ENCODE measurements at regions not wholly inside any gene's neighbourhood (a gene's known extent, or its start where the extent isn't known, plus 50 kb on each side); places are given as distances from the start of the nearest gene placed in this dataset.
"Not testable (repeated sequence)": the region's sequence is repeated elsewhere in the genome, so short reads cannot be mapped to it uniquely, and the experiment has no call there.

DNA sequence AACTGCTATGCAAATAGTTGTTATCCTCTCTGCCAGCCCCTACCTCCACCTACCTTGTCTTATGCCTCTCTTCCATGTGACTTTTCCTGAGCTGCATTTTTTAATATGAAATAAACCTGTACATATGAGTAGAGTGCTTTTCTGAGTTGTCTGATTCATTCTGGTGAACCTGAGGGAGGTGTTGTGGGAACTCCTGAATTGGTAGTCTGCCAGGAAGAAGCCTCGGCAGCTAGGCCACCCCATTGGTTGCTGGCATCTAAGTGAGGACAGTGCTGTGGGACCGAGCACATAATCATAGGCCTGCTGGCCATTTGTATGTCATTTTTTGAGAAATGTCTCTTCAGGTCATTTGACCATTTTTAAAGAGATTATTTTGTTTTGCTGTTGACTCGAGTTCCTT, 1146.8 kb downstream of the UQCRFS1 start:
- no peak for DNase-seq (ENCODE audit: extremely low read depth, low read depth)
- TF ChIP-seq, protein P1, sequence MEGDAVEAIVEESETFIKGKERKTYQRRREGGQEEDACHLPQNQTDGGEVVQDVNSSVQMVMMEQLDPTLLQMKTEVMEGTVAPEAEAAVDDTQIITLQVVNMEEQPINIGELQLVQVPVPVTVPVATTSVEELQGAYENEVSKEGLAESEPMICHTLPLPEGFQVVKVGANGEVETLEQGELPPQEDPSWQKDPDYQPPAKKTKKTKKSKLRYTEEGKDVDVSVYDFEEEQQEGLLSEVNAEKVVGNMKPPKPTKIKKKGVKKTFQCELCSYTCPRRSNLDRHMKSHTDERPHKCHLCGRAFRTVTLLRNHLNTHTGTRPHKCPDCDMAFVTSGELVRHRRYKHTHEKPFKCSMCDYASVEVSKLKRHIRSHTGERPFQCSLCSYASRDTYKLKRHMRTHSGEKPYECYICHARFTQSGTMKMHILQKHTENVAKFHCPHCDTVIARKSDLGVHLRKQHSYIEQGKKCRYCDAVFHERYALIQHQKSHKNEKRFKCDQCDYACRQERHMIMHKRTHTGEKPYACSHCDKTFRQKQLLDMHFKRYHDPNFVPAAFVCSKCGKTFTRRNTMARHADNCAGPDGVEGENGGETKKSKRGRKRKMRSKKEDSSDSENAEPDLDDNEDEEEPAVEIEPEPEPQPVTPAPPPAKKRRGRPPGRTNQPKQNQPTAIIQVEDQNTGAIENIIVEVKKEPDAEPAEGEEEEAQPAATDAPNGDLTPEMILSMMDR (IDR thresholded peaks at IDR 0.05; ENCODE audit: low read depth, low read length, missing control alignments), result no peak
- H3K4me3 ChIP-seq (replicated peaks; ENCODE audit: low read depth, low read length), result no peak overlapping the region

DNA sequence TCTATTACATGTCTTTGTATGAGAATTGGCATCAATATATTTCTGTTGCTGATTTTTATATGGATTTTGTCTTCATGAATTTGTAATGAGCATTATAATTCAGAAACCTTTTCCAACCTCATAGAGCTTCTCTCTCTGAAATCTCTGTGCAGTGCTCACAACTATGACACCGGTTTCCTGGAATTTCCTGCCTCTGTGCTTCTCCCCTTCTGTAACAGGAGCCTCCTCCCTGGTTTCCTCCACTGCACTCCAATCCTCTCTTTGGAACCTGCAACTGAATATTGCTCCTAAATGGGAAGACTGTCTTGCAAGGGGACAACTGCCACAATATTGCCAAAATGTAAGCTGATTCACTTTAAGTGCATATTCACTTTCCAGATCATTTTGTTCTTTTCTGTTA, 1147.9 kb downstream of the UQCRFS1 start:
- TF ChIP-seq, protein P1 (IDR thresholded peaks at IDR 0.05; ENCODE audit: low read depth, low read length, missing control alignments), result no peak
- H3K4me3 ChIP-seq (replicated peaks; ENCODE audit: low read depth, low read length), result no peak overlapping the region
- DNase-seq (ENCODE audit: extremely low read depth, low read depth), result no peak

- DNase-seq (ENCODE audit: extremely low read depth, low read depth), result no peak
- no peak overlapping the region for H3K4me3 ChIP-seq (replicated peaks; ENCODE audit: low read depth, low read length)
- TF ChIP-seq, protein P1 (IDR thresholded peaks at IDR 0.05; ENCODE audit: low read depth, low read length, missing control alignments), result no peak
Measured at GRCh38 chr19:28063702-28064101, 1149.2 kb downstream of the UQCRFS1 start.

- TF ChIP-seq, protein P1 (IDR thresholded peaks at IDR 0.05; ENCODE audit: low read depth, low read length, missing control alignments), result no peak
- H3K4me3 ChIP-seq (replicated peaks; ENCODE audit: low read depth, low read length), result no peak overlapping the region
- DNase-seq (ENCODE audit: extremely low read depth, low read depth), result no peak
Measured at GRCh38 chr19:28061111-28061510, 1151.8 kb downstream of the UQCRFS1 start.

DNA sequence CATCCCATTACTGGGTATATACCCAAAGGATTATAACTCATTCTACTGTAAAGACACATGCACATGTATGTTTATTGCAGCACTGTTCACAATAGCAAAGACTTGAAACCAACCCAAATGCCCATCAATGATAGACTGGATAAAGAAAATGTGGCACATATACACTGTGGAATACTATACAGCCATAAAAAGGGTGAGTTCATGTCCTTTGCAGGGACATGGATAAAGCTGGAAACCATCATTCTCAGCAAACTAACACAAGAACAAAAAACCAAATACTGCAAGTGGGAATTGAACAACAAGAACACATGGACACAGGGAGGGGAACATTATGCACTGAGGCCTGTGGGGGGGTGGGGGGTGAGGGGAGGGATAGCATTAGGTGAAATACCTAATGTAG, 1155.9 kb downstream of the UQCRFS1 start:
- DNase-seq (ENCODE audit: extremely low read depth, low read depth); H3K4me3 ChIP-seq (replicated peaks; ENCODE audit: low read depth, low read length): not testable (repeated sequence)

DNA sequence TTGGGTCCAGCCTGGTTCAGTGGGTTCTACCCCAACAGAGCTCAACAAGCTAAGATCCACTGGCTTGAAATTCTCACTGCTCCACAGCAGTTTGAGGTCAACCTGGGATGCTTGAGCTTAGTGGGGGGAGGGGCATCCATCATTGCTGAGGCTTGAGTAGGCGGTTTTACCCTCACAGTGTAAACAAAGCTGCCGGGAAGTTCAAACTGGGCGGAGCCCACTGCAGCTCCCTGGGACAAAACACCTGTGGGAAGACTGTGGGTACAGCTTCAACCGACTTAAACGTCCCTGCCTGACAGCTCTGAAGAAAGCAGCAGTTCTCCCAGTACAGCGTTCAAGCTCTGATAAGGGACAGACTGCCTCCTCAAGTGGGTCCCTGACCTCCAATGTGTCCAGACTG, 1161.9 kb downstream of the UQCRFS1 start:
- no peak for DNase-seq (ENCODE audit: extremely low read depth, low read depth)
- TF ChIP-seq, protein P1 (IDR thresholded peaks at IDR 0.05; ENCODE audit: low read depth, low read length, missing control alignments), result no peak
- H3K4me3 ChIP-seq (replicated peaks; ENCODE audit: low read depth, low read length), result no peak overlapping the region

DNA sequence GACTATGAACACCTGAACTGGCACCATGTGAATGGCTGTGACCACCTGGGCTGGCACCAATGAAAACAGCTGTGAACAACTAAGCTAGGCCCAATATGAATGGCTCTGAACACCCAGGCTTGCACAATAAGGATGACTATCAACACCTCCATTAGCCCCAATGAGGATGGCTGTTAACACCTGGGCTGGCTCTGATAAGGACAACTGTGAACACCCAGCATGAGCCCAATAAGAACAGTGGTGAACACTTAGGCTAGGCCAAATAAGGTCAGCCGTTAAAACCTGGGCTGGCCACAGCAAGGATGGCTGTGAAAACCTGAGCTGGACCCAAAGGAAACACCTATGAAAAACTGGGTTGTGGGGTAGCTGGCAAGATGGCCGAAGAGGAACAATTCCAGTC, 1163.1 kb downstream of the UQCRFS1 start:
- no peak for DNase-seq (ENCODE audit: extremely low read depth, low read depth)
- TF ChIP-seq, protein P1 (IDR thresholded peaks at IDR 0.05; ENCODE audit: low read depth, low read length, missing control alignments), result no peak
- H3K4me3 ChIP-seq (replicated peaks; ENCODE audit: low read depth, low read length), result no peak overlapping the region
